Testis (tissue), 2 donors: ENCODE measurements at regions not wholly inside any gene's neighbourhood (a gene's known extent, or its start where the extent isn't known, plus 50 kb on each side); places are given as distances from the start of the nearest gene placed in this dataset.

Experiments used
- CTCF ChIP-seq, 3 experiments: fragments of 450-650 bp in 2 of 3; fragments of 200-600 bp in 1 of 3; sonication (generic) in 1 of 3; IDR thresholded peaks; one replicate each; pipeline ENCODE4 v1.5.1; 2016 to 2019; ENCODE audit warnings: antibody characterized with exemption in 3 of 3, mild to moderate bottlenecking in 2 of 3, moderate library complexity in 1 of 3
- POLR2A ChIP-seq: fragments of 450-650 bp; IDR thresholded peaks from one replicate; pipeline ENCODE4 v1.6.1; 2017; ENCODE audit warnings: antibody characterized with exemption, mild to moderate bottlenecking, moderate library complexity

- TF ChIP-seq POLR2A = no peak
- TF ChIP-seq CTCF (IDR thresholded peaks at IDR 0.05) = no peak
Measured at GRCh38 chr3:124584245-124584551, 146.1 kb upstream of the UMPS start.
